ENCODE measurements at regions not wholly inside any gene's neighbourhood (a gene's known extent, or its start where the extent isn't known, plus 50 kb on each side); places are given as distances from the start of the nearest gene placed in this dataset.
"Not testable (repeated sequence)": the region's sequence is repeated elsewhere in the genome, so short reads cannot be mapped to it uniquely, and the experiment has no call there.

GRCh38 chr6:147674099-147674498 is 165.6 kb downstream of the SAMD5 start:
- no peak for DNase-seq (ENCODE audit: low spot score)

DNA sequence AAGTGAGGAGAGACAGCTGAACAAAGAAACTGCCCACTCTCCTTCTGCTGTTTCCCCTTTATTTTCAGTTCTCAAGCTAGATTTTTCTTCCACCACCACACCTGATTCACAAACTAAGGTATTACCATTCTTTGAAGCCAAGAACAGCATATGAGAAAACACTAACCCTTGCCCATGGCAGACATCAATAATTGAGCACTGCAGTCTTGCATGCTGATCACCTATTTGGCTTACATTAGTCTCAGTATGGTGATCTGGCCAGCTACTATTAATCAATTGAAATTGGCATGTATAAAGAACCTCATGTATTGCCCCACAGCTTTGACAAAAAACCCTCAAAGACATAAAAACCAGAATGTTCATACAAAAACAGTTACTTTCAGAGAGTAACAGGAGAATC is 166.3 kb downstream of the SAMD5 start:
- no peak for DNase-seq (ENCODE audit: low spot score)

GRCh38 chr6:147675281-147675680 is 166.8 kb downstream of the SAMD5 start:
- DNase-seq (ENCODE audit: low spot score) = no peak

- no peak for DNase-seq (ENCODE audit: low spot score)
These were observed 168.2 kb downstream of the SAMD5 start for GRCh38 chr6:147676495-147677199.

- no peak for DNase-seq (ENCODE audit: low spot score)
These were observed 169.2 kb downstream of the SAMD5 start for GRCh38 chr6:147677647-147678046.

DNA sequence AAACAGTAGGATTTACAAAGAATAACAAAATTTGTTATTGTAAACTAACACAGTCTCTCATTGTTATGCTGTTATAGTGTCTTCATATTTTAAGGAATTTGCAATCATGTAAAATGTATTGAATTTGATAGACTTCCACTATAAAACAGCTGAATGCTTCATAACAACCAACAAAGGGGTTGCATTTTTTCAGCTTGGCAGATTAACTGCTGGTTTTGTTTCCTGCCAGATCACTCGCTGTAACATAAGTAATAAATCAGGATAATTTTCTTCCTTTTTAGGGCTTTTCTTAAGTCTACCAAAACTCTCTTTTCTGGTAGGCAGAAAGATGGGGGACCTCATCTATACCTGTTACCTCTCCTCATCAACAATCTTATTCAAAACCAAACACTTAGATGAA is 169.8 kb downstream of the SAMD5 start:
- no peak for DNase-seq (ENCODE audit: low spot score)

GRCh38 chr6:147684906-147685305 is 176.4 kb downstream of the SAMD5 start:
- DNase-seq (ENCODE audit: low spot score) = no peak

GRCh38 chr6:147689398-147689797 is 180.9 kb downstream of the SAMD5 start:
- DNase-seq (ENCODE audit: low spot score) = no peak

DNA sequence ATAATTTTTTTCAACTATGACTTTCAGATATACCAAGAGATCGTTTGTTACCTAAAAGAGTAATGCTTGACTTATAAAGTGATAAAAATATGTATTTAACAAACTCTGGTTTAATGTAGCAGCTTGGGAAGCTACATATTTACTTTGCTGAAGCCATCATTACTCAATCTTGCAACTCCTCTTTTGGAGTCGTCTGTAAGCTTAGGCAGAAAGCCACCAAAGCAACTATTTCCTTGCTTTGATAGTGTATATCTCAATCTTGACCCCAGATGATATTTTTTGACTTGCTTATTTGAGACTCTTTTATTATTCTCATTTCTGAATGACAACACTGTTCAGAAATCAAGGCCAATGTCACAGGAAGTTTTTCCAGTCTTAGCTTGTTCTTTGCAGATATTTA is 183.0 kb downstream of the SAMD5 start:
- no peak for DNase-seq (ENCODE audit: low spot score)

GRCh38 chr6:147693181-147693580 is 184.7 kb downstream of the SAMD5 start:
- DNase-seq (ENCODE audit: low spot score) = no peak

- DNase-seq (ENCODE audit: low spot score) = not testable (repeated sequence)
These were observed 186.1 kb downstream of the SAMD5 start for GRCh38 chr6:147694556-147694955.

- DNase-seq (ENCODE audit: low spot score) = no peak
These were observed 187.3 kb downstream of the SAMD5 start for GRCh38 chr6:147695819-147696218.

DNA sequence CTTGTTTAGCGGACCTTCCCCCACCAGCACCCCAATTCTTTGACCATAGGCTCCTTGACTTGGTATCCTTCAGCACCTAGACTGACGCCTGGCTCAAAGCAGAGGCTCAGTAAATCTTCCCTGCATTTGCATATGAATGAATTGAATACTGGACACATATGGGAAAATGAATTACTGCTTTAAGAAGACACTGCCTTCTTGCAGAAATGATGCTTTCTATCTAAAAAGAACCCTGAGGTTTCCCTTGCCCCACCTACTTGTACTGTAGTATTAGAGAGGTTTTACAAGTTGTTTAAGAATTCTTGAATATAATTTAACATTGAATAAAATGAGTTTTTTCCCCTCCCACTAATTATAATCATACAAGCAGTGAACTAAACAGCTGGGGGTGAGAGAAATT is 190.7 kb downstream of the SAMD5 start:
- DNase-seq (ENCODE audit: low spot score) = no peak

GRCh38 chr6:147699637-147700036 is 191.1 kb downstream of the SAMD5 start:
- no peak for DNase-seq (ENCODE audit: low spot score)

DNA sequence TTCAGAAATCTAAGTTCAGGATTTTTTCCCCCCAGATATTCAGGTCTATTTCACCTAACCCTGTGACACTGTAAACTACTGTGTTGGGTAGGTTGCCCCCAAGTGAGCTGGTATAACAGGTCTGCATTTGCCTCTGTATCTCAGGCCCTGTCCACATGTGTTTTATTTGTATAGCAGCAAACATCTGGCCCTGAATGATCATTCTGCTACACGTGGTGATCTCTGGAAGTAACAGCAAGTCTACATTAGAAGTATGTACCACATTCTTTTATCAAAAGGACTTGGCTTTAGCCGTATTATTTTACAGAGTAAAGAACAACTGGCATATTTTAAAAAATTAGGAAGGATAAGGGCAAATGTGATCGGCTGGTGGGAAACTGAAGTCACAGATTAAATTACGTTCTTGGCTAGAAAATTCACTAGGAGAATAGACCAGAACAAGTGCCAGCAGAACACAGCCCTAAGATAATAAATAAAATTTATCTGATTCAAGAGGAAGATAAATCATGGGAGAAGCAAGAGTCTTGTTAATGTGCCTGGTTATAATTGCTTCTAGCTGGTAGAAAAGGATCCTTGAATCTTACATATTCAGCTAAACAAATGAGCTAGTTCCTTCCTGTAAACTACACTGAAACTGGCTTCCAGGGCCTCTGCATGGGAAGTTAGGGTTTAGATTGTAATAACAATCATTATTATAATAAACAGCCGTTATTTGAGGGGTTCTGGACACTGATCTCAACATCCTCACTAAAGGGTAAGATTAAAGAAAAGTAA is 192.1 kb downstream of the SAMD5 start:
- no peak for DNase-seq (ENCODE audit: low spot score)

GRCh38 chr6:147704691-147705090 is 196.2 kb downstream of the SAMD5 start:
- DNase-seq (ENCODE audit: low spot score) = no peak

- no peak for DNase-seq (ENCODE audit: low spot score)
These were observed 199.0 kb downstream of the SAMD5 start for GRCh38 chr6:147707524-147707923.

DNA sequence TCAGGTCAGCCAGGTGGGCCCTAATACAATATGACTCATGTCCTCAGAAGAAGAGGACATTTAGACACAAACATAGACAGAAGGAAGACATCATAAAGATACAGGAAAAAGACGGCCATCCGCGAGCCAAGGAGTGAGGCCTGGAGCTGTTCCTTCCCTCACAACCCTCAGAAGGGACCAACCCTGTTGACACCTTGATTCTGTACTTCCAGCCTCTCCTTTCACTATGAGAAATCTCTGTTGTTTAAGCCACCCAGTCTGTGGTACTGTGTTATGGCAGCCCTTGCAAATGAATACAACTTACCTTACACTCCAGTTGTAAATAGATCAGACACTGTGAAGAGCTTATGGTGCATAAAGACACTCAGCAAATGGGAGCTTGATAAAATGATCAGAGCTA is 199.7 kb downstream of the SAMD5 start:
- no peak for DNase-seq (ENCODE audit: low spot score)

- no peak for DNase-seq (ENCODE audit: low spot score)
These were observed 201.1 kb downstream of the SAMD5 start for GRCh38 chr6:147709396-147710272.

- DNase-seq (ENCODE audit: low spot score) = no peak
These were observed 202.4 kb downstream of the SAMD5 start for GRCh38 chr6:147710890-147711289.

DNA sequence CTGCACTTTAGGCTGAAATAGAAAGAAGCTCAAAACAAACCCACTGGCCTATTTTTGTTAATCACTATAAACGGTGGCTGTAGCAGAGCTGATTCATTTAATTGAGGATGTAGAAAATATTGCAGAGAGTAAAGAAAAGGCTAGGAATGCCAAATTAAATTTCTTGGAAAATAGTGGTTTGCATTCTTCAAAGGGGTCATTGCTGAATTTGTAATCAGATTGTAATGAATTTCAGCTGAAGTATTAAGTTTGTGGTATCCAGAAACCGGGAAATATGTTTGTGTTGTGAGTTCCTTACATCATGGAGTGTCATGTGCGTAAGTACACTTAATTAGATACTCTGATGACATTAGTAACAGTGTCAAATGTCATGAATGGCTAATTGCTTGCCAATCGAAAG is 203.0 kb downstream of the SAMD5 start:
- no peak for DNase-seq (ENCODE audit: low spot score)

- DNase-seq (ENCODE audit: low spot score) = no peak
These were observed 204.4 kb downstream of the SAMD5 start for GRCh38 chr6:147712841-147713240.

GRCh38 chr6:147715035-147715434 is 206.5 kb downstream of the SAMD5 start:
- DNase-seq (ENCODE audit: low spot score) = no peak

Data from hematopoietic multipotent progenitor cell treated with erythropoietin and hydrocortisone succinate and interleukin-3 and kit ligand, for 15 days (in vitro differentiated cells).